HL-60 (cell line): ENCODE measurements at regions not wholly inside any gene's neighbourhood (a gene's known extent, or its start where the extent isn't known, plus 50 kb on each side); places are given as distances from the start of the nearest gene placed in this dataset.

ENCODE experiments used
- DNase-seq, 2 experiments: peaks; one replicate each; pipeline ENCODE4 v3.0.0-alpha.2; 2010 to 2020; ENCODE audit warnings: low read depth in 1 of 2, low spot score in 1 of 2
- H3K27ac ChIP-seq: fragments of 250-450 bp; sonication (Bioruptor Pico); replicated peaks from 2 replicates; pipeline ENCODE4 v1.5.1; 2020; ENCODE audit warnings: mild to moderate bottlenecking, moderate library complexity
- H3K27me3 ChIP-seq: fragments of 250-450 bp; sonication (Bioruptor Pico); 2 replicates; pipeline ENCODE4 v1.5.1; 2021; ENCODE audit warnings: mild to moderate bottlenecking, moderate library complexity; ENCODE audit not compliant: insufficient read depth, poor library complexity, severe bottlenecking
- H3K4me3 ChIP-seq: replicated peaks from 2 replicates; pipeline ENCODE4 v1.5.1; 2011; ENCODE audit warnings: mild to moderate bottlenecking, control low read depth, low read length; ENCODE audit not compliant: insufficient read depth
- GABPA ChIP-seq: IDR thresholded peaks from 2 replicates; pipeline ENCODE4 v1.6.1; 2012; ENCODE audit warnings: low read depth
- POLR2AphosphoS5 ChIP-seq: IDR thresholded peaks from 2 replicates; pipeline ENCODE4 v1.6.1; 2012; ENCODE audit warnings: low read depth
- SPI1 ChIP-seq: IDR thresholded peaks from 2 replicates; pipeline ENCODE4 v1.6.1; 2012; ENCODE audit warnings: low read depth, mild to moderate bottlenecking, borderline replicate concordance
- TF ChIP-seq, protein P1 (sequence below): IDR thresholded peaks from 2 replicates; pipeline ENCODE4 v1.6.1; 2012; ENCODE audit warnings: low read depth; ENCODE audit not compliant: insufficient replicate concordance
- TF ChIP-seq, protein P2 (sequence below): IDR thresholded peaks from one replicate; pipeline ENCODE4 v1.5.1; 2011; ENCODE audit warnings: low read length, control low read depth, inconsistent platforms; ENCODE audit not compliant: insufficient read depth

DNA sequence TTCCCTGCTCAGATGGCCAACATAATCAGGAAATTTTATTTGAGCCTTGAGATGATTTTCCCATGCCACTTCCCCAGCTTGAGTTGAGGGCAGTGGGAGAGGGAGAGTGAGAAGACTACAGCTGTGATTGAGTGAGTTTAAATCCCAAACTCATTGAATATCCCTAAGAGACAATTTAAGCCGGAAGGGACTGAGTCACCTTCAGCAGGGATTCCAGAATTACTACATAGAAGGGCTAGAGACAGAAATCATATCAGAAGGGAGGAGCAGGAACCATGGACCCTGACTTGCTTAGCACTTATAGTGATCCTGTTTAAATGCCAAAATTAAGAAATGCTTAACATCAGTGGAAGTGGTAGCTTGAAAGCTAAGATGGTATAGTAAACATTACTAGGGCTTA lies 312.2 kb upstream of the SLCO3A1 start:
- Histone ChIP-seq H3K27ac (no peak overlapping the region), H3K27me3 (peaks cover 2% of the 10 kb centered on the region), H3K4me3 (no peak overlapping the region)
- no peak for DNase-seq
- no peak for TF ChIP-seq GABPA
- TF ChIP-seq SPI1, result no peak
- TF ChIP-seq, protein P1, sequence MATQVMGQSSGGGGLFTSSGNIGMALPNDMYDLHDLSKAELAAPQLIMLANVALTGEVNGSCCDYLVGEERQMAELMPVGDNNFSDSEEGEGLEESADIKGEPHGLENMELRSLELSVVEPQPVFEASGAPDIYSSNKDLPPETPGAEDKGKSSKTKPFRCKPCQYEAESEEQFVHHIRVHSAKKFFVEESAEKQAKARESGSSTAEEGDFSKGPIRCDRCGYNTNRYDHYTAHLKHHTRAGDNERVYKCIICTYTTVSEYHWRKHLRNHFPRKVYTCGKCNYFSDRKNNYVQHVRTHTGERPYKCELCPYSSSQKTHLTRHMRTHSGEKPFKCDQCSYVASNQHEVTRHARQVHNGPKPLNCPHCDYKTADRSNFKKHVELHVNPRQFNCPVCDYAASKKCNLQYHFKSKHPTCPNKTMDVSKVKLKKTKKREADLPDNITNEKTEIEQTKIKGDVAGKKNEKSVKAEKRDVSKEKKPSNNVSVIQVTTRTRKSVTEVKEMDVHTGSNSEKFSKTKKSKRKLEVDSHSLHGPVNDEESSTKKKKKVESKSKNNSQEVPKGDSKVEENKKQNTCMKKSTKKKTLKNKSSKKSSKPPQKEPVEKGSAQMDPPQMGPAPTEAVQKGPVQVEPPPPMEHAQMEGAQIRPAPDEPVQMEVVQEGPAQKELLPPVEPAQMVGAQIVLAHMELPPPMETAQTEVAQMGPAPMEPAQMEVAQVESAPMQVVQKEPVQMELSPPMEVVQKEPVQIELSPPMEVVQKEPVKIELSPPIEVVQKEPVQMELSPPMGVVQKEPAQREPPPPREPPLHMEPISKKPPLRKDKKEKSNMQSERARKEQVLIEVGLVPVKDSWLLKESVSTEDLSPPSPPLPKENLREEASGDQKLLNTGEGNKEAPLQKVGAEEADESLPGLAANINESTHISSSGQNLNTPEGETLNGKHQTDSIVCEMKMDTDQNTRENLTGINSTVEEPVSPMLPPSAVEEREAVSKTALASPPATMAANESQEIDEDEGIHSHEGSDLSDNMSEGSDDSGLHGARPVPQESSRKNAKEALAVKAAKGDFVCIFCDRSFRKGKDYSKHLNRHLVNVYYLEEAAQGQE, result no peak
- TF ChIP-seq, protein P2, sequence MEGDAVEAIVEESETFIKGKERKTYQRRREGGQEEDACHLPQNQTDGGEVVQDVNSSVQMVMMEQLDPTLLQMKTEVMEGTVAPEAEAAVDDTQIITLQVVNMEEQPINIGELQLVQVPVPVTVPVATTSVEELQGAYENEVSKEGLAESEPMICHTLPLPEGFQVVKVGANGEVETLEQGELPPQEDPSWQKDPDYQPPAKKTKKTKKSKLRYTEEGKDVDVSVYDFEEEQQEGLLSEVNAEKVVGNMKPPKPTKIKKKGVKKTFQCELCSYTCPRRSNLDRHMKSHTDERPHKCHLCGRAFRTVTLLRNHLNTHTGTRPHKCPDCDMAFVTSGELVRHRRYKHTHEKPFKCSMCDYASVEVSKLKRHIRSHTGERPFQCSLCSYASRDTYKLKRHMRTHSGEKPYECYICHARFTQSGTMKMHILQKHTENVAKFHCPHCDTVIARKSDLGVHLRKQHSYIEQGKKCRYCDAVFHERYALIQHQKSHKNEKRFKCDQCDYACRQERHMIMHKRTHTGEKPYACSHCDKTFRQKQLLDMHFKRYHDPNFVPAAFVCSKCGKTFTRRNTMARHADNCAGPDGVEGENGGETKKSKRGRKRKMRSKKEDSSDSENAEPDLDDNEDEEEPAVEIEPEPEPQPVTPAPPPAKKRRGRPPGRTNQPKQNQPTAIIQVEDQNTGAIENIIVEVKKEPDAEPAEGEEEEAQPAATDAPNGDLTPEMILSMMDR, result no peak
- no peak for TF ChIP-seq POLR2AphosphoS5

DNA sequence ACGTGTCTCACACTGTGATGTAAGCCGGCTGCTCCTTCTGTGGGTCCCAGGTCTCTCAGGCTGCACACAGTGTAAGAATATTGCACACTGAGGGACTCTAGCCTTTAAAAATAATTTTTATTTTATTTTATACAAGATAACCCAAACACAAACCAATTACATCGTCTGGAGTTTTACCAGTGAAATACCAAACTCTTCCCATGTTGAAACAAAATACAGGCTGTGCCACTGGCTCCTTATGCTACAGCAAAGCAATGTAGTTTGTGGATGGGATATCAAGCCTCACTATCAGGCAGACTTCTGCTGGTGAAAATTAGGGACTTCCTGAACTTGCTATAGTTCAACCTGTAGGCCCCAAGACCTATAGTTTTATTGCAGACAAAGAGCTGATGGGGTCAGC lies 311.3 kb upstream of the SLCO3A1 start:
- no peak for TF ChIP-seq GABPA
- TF ChIP-seq, protein P2, result no peak
- TF ChIP-seq, protein P1, result no peak
- TF ChIP-seq SPI1, result no peak
- TF ChIP-seq POLR2AphosphoS5, result no peak
- Histone ChIP-seq H3K27me3 (no peaks in the 10 kb centered on the region), H3K4me3 (no peak overlapping the region), H3K27ac (no peak overlapping the region)
- DNase-seq, result no peak

DNA sequence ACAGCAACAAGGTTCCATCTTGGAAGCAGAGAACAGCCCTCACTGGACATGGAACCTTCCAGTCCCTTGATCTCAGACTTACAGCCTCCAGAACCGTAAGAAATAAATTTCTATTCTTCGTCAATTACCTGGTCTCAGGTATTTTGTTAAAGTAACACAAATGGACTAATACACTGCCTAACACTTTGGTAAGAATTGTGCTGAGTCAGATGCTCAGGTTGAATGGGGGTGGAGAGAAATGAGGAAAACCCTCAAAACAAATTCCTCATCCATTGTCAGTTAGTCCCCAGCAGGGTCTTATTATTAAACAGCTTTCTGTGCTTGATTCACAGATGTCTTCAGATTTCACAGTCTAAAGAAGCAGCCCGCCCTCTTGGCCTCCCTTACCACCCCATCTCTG lies 306.2 kb upstream of the SLCO3A1 start:
- DNase-seq, result no peak
- H3K27ac ChIP-seq, result no peak overlapping the region
- no peaks in the 10 kb centered on the region for H3K27me3 ChIP-seq
- TF ChIP-seq GABPA, result no peak
- TF ChIP-seq, protein P2, result no peak
- TF ChIP-seq POLR2AphosphoS5, result no peak
- TF ChIP-seq SPI1, result no peak
- no peak overlapping the region for H3K4me3 ChIP-seq

DNA sequence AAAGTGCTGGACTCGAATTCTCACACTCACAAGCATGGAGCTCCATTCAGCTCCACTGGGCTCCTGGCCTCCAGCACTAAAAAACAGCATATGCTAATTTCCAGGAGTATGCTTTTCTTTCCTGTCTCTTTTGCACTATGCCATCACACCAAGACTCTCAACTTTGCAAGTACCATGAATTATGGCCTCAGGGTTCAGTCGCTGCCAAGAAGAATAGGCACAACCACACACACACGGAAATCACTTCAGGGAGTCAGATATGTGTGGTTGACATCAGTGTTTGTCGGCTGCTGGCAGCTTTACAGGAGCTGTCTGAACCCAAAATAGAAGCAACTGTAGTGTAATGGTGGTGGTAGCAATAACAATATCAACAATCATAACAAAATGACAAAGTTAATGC lies 305.0 kb upstream of the SLCO3A1 start:
- no peaks in the 10 kb centered on the region for H3K27me3 ChIP-seq
- H3K4me3 ChIP-seq, result no peak overlapping the region
- TF ChIP-seq GABPA (no peak), SPI1 (no peak), POLR2AphosphoS5 (no peak)
- TF ChIP-seq, protein P2, result no peak
- TF ChIP-seq, protein P1, result no peak
- H3K27ac ChIP-seq, result no peak overlapping the region
- DNase-seq, result no peak
